ENCODE measurements at regions not wholly inside any gene's neighbourhood (a gene's known extent, or its start where the extent isn't known, plus 50 kb on each side); places are given as distances from the start of the nearest gene placed in this dataset.

- H3K4me3 ChIP-seq (ENCODE audit: low read depth, low read length) = no peak overlapping the region
- no peak overlapping the region for H3K9ac ChIP-seq (ENCODE audit: low read depth, low read length)
- no peak overlapping the region for H3K27ac ChIP-seq (ENCODE audit: low read depth, low read length)
- H3K36me3 ChIP-seq (ENCODE audit: control insufficient read depth, insufficient read depth, low read length) = no peaks in the 10 kb centered on the region
- peaks cover 27% of the 10 kb centered on the region for H3K4me1 ChIP-seq (ENCODE audit: control insufficient read depth, insufficient read depth, low read length)
- no peaks in the 10 kb centered on the region for H3K27me3 ChIP-seq (ENCODE audit: control insufficient read depth, insufficient read depth, low read length)
- H3K9me3 ChIP-seq (ENCODE audit: control insufficient read depth, insufficient read depth, low read length) = no peaks in the 10 kb centered on the region
Observed at GRCh38 chr14:54109521-54110120, 153.0 kb upstream of the BMP4 start.

- H3K9ac ChIP-seq (ENCODE audit: low read depth, low read length) = no peak overlapping the region
- no peak overlapping the region for H3K4me3 ChIP-seq (ENCODE audit: low read depth, low read length)
- H3K9me3 ChIP-seq (ENCODE audit: control insufficient read depth, insufficient read depth, low read length) = no peaks in the 10 kb centered on the region
- H3K27ac ChIP-seq (ENCODE audit: low read depth, low read length) = no peak overlapping the region
- H3K36me3 ChIP-seq (ENCODE audit: control insufficient read depth, insufficient read depth, low read length) = no peaks in the 10 kb centered on the region
- H3K4me1 ChIP-seq (ENCODE audit: control insufficient read depth, insufficient read depth, low read length) = no peaks in the 10 kb centered on the region
- H3K27me3 ChIP-seq (ENCODE audit: control insufficient read depth, insufficient read depth, low read length) = no peaks in the 10 kb centered on the region
Observed at GRCh38 chr14:54114941-54115340, 158.3 kb upstream of the BMP4 start.

- H3K27ac ChIP-seq (ENCODE audit: low read depth, low read length) = no peak overlapping the region
- no peaks in the 10 kb centered on the region for H3K9me3 ChIP-seq (ENCODE audit: control insufficient read depth, insufficient read depth, low read length)
- no peaks in the 10 kb centered on the region for H3K36me3 ChIP-seq (ENCODE audit: control insufficient read depth, insufficient read depth, low read length)
- no peaks in the 10 kb centered on the region for H3K4me1 ChIP-seq (ENCODE audit: control insufficient read depth, insufficient read depth, low read length)
- H3K9ac ChIP-seq (ENCODE audit: low read depth, low read length) = no peak overlapping the region
- H3K27me3 ChIP-seq (ENCODE audit: control insufficient read depth, insufficient read depth, low read length) = no peaks in the 10 kb centered on the region
- H3K4me3 ChIP-seq (ENCODE audit: low read depth, low read length) = no peak overlapping the region
Observed at GRCh38 chr14:54116198-54116885, 159.7 kb upstream of the BMP4 start.

- Histone ChIP-seq H3K27ac (ENCODE audit: low read depth, low read length) (no peak overlapping the region), H3K27me3 (ENCODE audit: control insufficient read depth, insufficient read depth, low read length) (no peaks in the 10 kb centered on the region), H3K9ac (ENCODE audit: low read depth, low read length) (no peak overlapping the region), H3K4me1 (ENCODE audit: control insufficient read depth, insufficient read depth, low read length) (no peaks in the 10 kb centered on the region), H3K9me3 (ENCODE audit: control insufficient read depth, insufficient read depth, low read length) (no peaks in the 10 kb centered on the region), H3K4me3 (ENCODE audit: low read depth, low read length) (no peak overlapping the region), H3K36me3 (ENCODE audit: control insufficient read depth, insufficient read depth, low read length) (no peaks in the 10 kb centered on the region)
Observed at GRCh38 chr14:54116972-54117371, 160.3 kb upstream of the BMP4 start.

- H3K36me3 ChIP-seq (ENCODE audit: control insufficient read depth, insufficient read depth, low read length) = no peaks in the 10 kb centered on the region
- no peak overlapping the region for H3K4me3 ChIP-seq (ENCODE audit: low read depth, low read length)
- no peaks in the 10 kb centered on the region for H3K9me3 ChIP-seq (ENCODE audit: control insufficient read depth, insufficient read depth, low read length)
- no peaks in the 10 kb centered on the region for H3K27me3 ChIP-seq (ENCODE audit: control insufficient read depth, insufficient read depth, low read length)
- no peak overlapping the region for H3K9ac ChIP-seq (ENCODE audit: low read depth, low read length)
- no peak overlapping the region for H3K27ac ChIP-seq (ENCODE audit: low read depth, low read length)
- no peaks in the 10 kb centered on the region for H3K4me1 ChIP-seq (ENCODE audit: control insufficient read depth, insufficient read depth, low read length)
Observed at GRCh38 chr14:54117396-54117795, 160.8 kb upstream of the BMP4 start.

GRCh38 chr14:54117924-54118323 lies 161.3 kb upstream of the BMP4 start:
- Histone ChIP-seq H3K4me1 (ENCODE audit: control insufficient read depth, insufficient read depth, low read length) (no peaks in the 10 kb centered on the region), H3K27ac (ENCODE audit: low read depth, low read length) (no peak overlapping the region), H3K9me3 (ENCODE audit: control insufficient read depth, insufficient read depth, low read length) (no peaks in the 10 kb centered on the region), H3K27me3 (ENCODE audit: control insufficient read depth, insufficient read depth, low read length) (no peaks in the 10 kb centered on the region), H3K4me3 (ENCODE audit: low read depth, low read length) (no peak overlapping the region), H3K9ac (ENCODE audit: low read depth, low read length) (no peak overlapping the region), H3K36me3 (ENCODE audit: control insufficient read depth, insufficient read depth, low read length) (no peaks in the 10 kb centered on the region)

GRCh38 chr14:54120260-54120659 lies 163.6 kb upstream of the BMP4 start:
- no peak overlapping the region for H3K4me3 ChIP-seq (ENCODE audit: low read depth, low read length)
- no peaks in the 10 kb centered on the region for H3K36me3 ChIP-seq (ENCODE audit: control insufficient read depth, insufficient read depth, low read length)
- H3K9me3 ChIP-seq (ENCODE audit: control insufficient read depth, insufficient read depth, low read length) = no peaks in the 10 kb centered on the region

GRCh38 chr14:54121466-54122027 lies 164.9 kb upstream of the BMP4 start:
- no peak overlapping the region for H3K9ac ChIP-seq (ENCODE audit: low read depth, low read length)
- no peak overlapping the region for H3K4me3 ChIP-seq (ENCODE audit: low read depth, low read length)
- H3K27ac ChIP-seq (ENCODE audit: low read depth, low read length) = no peak overlapping the region
- no peaks in the 10 kb centered on the region for H3K4me1 ChIP-seq (ENCODE audit: control insufficient read depth, insufficient read depth, low read length)
- H3K36me3 ChIP-seq (ENCODE audit: control insufficient read depth, insufficient read depth, low read length) = no peaks in the 10 kb centered on the region
- H3K27me3 ChIP-seq (ENCODE audit: control insufficient read depth, insufficient read depth, low read length) = no peaks in the 10 kb centered on the region
- no peaks in the 10 kb centered on the region for H3K9me3 ChIP-seq (ENCODE audit: control insufficient read depth, insufficient read depth, low read length)

More at GRCh38 chr14:54120260-54120659, 163.6 kb upstream of the BMP4 start:
- Histone ChIP-seq H3K27ac (ENCODE audit: low read depth, low read length) (no peak overlapping the region), H3K9ac (ENCODE audit: low read depth, low read length) (no peak overlapping the region), H3K27me3 (ENCODE audit: control insufficient read depth, insufficient read depth, low read length) (no peaks in the 10 kb centered on the region), H3K4me1 (ENCODE audit: control insufficient read depth, insufficient read depth, low read length) (no peaks in the 10 kb centered on the region)

GRCh38 chr14:54123841-54124240 lies 167.2 kb upstream of the BMP4 start:
- no peak overlapping the region for H3K9ac ChIP-seq (ENCODE audit: low read depth, low read length)
- H3K4me3 ChIP-seq (ENCODE audit: low read depth, low read length) = no peak overlapping the region
- H3K27me3 ChIP-seq (ENCODE audit: control insufficient read depth, insufficient read depth, low read length) = no peaks in the 10 kb centered on the region
- no peak overlapping the region for H3K27ac ChIP-seq (ENCODE audit: low read depth, low read length)
- no peaks in the 10 kb centered on the region for H3K36me3 ChIP-seq (ENCODE audit: control insufficient read depth, insufficient read depth, low read length)
- H3K4me1 ChIP-seq (ENCODE audit: control insufficient read depth, insufficient read depth, low read length) = no peaks in the 10 kb centered on the region
- H3K9me3 ChIP-seq (ENCODE audit: control insufficient read depth, insufficient read depth, low read length) = no peaks in the 10 kb centered on the region

- H3K4me3 ChIP-seq (ENCODE audit: low read depth, low read length) = no peak overlapping the region
- H3K27ac ChIP-seq (ENCODE audit: low read depth, low read length) = no peak overlapping the region
- H3K9me3 ChIP-seq (ENCODE audit: control insufficient read depth, insufficient read depth, low read length) = no peaks in the 10 kb centered on the region
- H3K36me3 ChIP-seq (ENCODE audit: control insufficient read depth, insufficient read depth, low read length) = no peaks in the 10 kb centered on the region
- H3K27me3 ChIP-seq (ENCODE audit: control insufficient read depth, insufficient read depth, low read length) = no peaks in the 10 kb centered on the region
- H3K4me1 ChIP-seq (ENCODE audit: control insufficient read depth, insufficient read depth, low read length) = no peaks in the 10 kb centered on the region
- H3K9ac ChIP-seq (ENCODE audit: low read depth, low read length) = no peak overlapping the region
Observed at GRCh38 chr14:54125109-54125508, 168.5 kb upstream of the BMP4 start.

GRCh38 chr14:54126947-54127346 lies 170.3 kb upstream of the BMP4 start:
- H3K27ac ChIP-seq (ENCODE audit: low read depth, low read length) = no peak overlapping the region
- no peak overlapping the region for H3K9ac ChIP-seq (ENCODE audit: low read depth, low read length)
- no peaks in the 10 kb centered on the region for H3K36me3 ChIP-seq (ENCODE audit: control insufficient read depth, insufficient read depth, low read length)
- H3K4me3 ChIP-seq (ENCODE audit: low read depth, low read length) = no peak overlapping the region
- H3K27me3 ChIP-seq (ENCODE audit: control insufficient read depth, insufficient read depth, low read length) = no peaks in the 10 kb centered on the region
- no peaks in the 10 kb centered on the region for H3K4me1 ChIP-seq (ENCODE audit: control insufficient read depth, insufficient read depth, low read length)
- no peaks in the 10 kb centered on the region for H3K9me3 ChIP-seq (ENCODE audit: control insufficient read depth, insufficient read depth, low read length)

All from HUES48 (cell line).